Cardiac fibroblast (primary cell): ENCODE measurements at regions not wholly inside any gene's neighbourhood (a gene's known extent, or its start where the extent isn't known, plus 50 kb on each side); places are given as distances from the start of the nearest gene placed in this dataset.

Source experiments
- DNase-seq, 2 donors: peaks; one replicate each; pipeline versions ENCODE4 v3.0.0 to v3.0.0-alpha.2; 2010; ENCODE audit warnings: low read depth in 2 of 2
- H3K4me3 ChIP-seq, 2 donors: replicated peaks in 1 of 2; 1 replicate in 1 of 2; 2 replicates in 1 of 2; pipeline ENCODE4 v1.5.1; 2011; ENCODE audit warnings: low read depth in 2 of 2, low read length in 2 of 2, mild to moderate bottlenecking in 2 of 2, moderate library complexity in 1 of 2
- TF ChIP-seq, protein P1 (sequence below): IDR thresholded peaks from one replicate; pipeline ENCODE4 v1.5.1; 2011; ENCODE audit warnings: low read depth, mild to moderate bottlenecking, low read length, inconsistent platforms

- no peak for DNase-seq
- TF ChIP-seq, protein P1, sequence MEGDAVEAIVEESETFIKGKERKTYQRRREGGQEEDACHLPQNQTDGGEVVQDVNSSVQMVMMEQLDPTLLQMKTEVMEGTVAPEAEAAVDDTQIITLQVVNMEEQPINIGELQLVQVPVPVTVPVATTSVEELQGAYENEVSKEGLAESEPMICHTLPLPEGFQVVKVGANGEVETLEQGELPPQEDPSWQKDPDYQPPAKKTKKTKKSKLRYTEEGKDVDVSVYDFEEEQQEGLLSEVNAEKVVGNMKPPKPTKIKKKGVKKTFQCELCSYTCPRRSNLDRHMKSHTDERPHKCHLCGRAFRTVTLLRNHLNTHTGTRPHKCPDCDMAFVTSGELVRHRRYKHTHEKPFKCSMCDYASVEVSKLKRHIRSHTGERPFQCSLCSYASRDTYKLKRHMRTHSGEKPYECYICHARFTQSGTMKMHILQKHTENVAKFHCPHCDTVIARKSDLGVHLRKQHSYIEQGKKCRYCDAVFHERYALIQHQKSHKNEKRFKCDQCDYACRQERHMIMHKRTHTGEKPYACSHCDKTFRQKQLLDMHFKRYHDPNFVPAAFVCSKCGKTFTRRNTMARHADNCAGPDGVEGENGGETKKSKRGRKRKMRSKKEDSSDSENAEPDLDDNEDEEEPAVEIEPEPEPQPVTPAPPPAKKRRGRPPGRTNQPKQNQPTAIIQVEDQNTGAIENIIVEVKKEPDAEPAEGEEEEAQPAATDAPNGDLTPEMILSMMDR = no peak
- no peak overlapping the region for H3K4me3 ChIP-seq
These were observed 121.7 kb upstream of the RUNX1 start for GRCh38 chr21:35170818-35171217.

DNA sequence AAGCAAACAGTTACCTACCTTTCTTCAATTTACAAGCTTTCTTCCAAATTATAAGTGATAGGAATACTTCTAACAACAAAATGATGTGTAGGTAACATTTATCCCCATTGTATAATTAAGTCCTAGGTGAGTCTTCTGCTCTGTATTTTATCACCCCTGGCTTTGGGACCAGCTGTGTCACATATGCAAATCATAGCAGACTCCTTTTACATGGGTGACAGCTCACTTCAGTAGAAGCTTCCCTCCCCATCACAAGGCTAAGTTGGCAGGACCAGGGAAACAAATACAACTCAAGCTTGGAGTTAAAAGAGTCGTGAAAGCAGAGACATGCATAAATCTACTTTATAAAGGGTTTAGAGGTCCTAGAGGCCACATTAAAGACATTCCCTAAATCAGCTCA lies 121.1 kb upstream of the RUNX1 start:
- TF ChIP-seq, protein P1 = no peak
- no peak for DNase-seq

DNA sequence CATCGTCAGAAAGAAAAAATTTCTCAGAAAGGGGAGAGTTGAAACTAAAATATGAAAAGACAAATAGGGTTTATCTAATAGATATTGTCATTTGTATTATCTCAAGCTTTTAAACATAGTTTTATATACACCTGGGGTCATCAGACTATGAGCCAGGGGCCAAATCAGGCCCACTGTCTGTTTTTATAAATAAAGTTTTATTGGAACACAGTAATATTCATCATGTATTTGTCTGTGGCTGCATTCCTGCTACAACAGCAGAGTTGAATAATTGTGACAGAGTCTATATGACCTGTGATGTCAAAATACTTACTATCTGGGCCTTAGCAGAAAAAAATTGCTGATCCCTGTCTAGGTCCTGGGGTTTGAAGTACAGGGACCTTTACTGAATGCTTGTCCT lies 120.5 kb upstream of the RUNX1 start:
- no peak overlapping the region for H3K4me3 ChIP-seq
- DNase-seq = no peak
- TF ChIP-seq, protein P1 = no peak

More for the DNA sequence above, 121.1 kb upstream of the RUNX1 start:
- no peak overlapping the region for H3K4me3 ChIP-seq

DNA sequence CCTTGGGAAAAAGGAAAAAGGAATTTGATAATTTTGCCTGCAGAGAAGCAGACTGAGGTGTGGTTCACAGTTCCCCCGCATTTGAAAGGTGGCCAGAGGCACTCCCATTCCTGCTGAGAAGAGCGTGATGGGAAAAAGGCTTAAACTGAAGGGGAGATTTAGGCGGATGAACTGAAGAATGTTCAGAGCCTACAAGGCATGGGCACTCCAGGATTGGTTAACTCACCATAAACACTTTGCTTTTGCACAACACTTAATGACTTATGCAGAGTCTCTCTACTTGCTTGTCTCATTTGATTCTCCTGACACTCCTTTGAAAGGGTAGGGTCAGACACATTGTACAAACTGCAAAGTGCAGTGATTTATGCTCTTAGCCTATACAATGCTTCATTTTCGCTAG lies 119.6 kb upstream of the RUNX1 start:
- no peak overlapping the region for H3K4me3 ChIP-seq
- DNase-seq = no peak
- TF ChIP-seq, protein P1 = no peak

DNA sequence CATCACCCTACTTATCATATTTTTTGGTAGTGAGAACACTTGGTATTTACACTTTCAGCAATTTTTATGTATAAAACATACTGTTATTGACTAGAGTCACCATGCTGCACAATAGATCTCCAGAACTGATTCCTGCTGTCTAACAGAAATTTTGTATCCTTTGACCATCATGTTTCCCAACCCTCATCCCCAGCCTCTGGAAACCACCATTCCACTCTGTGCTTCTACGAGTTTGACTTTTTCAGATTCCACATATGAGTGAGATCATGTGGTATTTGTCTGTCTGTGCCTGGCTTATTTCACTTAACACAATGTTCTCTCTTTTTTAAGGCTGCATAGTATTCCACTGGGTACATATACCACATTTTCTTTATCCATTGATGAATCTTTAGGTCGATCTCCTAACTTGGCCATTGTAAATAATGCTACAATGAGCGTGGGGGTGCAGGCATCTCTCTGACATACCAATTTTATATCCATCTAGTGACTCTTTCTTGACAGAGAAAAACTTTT lies 115.9 kb upstream of the RUNX1 start:
- H3K4me3 ChIP-seq = no peak overlapping the region
- DNase-seq = no peak
- TF ChIP-seq, protein P1 = no peak

GRCh38 chr21:35164380-35164779 lies 115.3 kb upstream of the RUNX1 start:
- TF ChIP-seq, protein P1 = no peak
- no peak overlapping the region for H3K4me3 ChIP-seq
- DNase-seq = no peak

DNA sequence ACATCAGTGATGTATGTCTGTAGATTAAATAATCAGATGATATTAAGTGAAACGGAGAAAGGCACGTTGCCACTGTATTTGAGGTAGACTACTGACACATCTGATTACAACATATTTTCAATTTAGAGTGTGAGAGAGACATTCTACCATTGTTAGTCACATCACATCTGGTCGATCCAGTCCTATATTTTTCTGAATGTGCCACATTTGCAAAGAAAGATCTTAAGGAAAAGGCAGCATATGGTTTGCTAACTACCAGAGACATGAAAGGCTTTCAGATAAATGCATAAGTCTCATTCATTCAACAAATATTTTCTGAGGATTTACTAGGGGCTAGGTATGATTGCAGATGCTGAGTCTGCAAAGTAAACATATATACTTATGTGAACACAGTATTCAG lies 114.3 kb upstream of the RUNX1 start:
- no peak overlapping the region for H3K4me3 ChIP-seq
- peak in 1 of 2 donors; percentile 62 for DNase-seq
- TF ChIP-seq, protein P1 = no peak
